ENCODE measurements at regions not wholly inside any gene's neighbourhood (a gene's known extent, or its start where the extent isn't known, plus 50 kb on each side); places are given as distances from the start of the nearest gene placed in this dataset.

GRCh38 chr22:49420651-49421050 is 407.0 kb downstream of the BRD1 start:
- TF ChIP-seq CTCF (conservative IDR thresholded peaks at IDR 0.05) = no peak

GRCh38 chr22:49419661-49420060 is 408.0 kb downstream of the BRD1 start:
- TF ChIP-seq CTCF (conservative IDR thresholded peaks at IDR 0.05) = no peak
- H3K27ac ChIP-seq = no peak overlapping the region

More at GRCh38 chr22:49420651-49421050, 407.0 kb downstream of the BRD1 start:
- H3K27ac ChIP-seq = no peak overlapping the region

GRCh38 chr22:49418943-49419342 is 408.7 kb downstream of the BRD1 start:
- no peak for TF ChIP-seq CTCF (conservative IDR thresholded peaks at IDR 0.05)
- no peak overlapping the region for H3K27ac ChIP-seq

GRCh38 chr22:49418341-49418894 is 409.3 kb downstream of the BRD1 start:
- no peak overlapping the region for H3K27ac ChIP-seq
- TF ChIP-seq CTCF (conservative IDR thresholded peaks at IDR 0.05) = no peak

- no peak overlapping the region for H3K27ac ChIP-seq
- TF ChIP-seq CTCF (conservative IDR thresholded peaks at IDR 0.05) = no peak
Measured at GRCh38 chr22:49417833-49418232, 409.8 kb downstream of the BRD1 start.

GRCh38 chr22:49417326-49417725 is 410.3 kb downstream of the BRD1 start:
- no peak overlapping the region for H3K27ac ChIP-seq
- TF ChIP-seq CTCF (conservative IDR thresholded peaks at IDR 0.05) = no peak

- TF ChIP-seq CTCF (conservative IDR thresholded peaks at IDR 0.05) = no peak
- H3K27ac ChIP-seq = no peak overlapping the region
Measured at GRCh38 chr22:49415151-49415951, 412.3 kb downstream of the BRD1 start.

Data from VCaP (cell line).